HG03442 (cell line): ENCODE measurements at regions not wholly inside any gene's neighbourhood (a gene's known extent, or its start where the extent isn't known, plus 50 kb on each side); places are given as distances from the start of the nearest gene placed in this dataset.

ENCODE experiments used
- ATAC-seq: cut with Tn5 transposase; IDR thresholded peaks from one replicate; pipeline ENCODE4 v1.9.1; 2021; ENCODE audit warnings: mild to moderate bottlenecking, moderate library complexity; ENCODE audit not compliant: unreplicated experiment

DNA sequence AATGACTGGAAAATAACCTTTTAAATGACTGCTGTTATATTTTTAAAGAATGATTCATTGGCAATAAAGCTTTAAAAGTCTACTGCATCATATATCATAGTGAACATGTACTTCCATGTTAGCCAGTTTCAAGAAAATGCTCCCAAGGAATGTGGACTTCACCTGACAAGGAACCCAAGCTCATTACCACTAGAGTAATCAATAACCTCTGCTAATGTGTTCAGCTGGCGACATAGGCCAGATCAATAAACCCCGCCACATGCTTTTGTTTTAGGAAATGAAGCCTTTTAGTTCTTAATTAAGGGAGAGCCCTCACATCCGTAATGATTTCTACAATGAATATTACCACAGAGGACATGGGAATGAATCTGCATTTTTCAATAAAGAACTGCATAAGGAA is 1219.9 kb upstream of the CNTN5 start:
- no peak for ATAC-seq

DNA sequence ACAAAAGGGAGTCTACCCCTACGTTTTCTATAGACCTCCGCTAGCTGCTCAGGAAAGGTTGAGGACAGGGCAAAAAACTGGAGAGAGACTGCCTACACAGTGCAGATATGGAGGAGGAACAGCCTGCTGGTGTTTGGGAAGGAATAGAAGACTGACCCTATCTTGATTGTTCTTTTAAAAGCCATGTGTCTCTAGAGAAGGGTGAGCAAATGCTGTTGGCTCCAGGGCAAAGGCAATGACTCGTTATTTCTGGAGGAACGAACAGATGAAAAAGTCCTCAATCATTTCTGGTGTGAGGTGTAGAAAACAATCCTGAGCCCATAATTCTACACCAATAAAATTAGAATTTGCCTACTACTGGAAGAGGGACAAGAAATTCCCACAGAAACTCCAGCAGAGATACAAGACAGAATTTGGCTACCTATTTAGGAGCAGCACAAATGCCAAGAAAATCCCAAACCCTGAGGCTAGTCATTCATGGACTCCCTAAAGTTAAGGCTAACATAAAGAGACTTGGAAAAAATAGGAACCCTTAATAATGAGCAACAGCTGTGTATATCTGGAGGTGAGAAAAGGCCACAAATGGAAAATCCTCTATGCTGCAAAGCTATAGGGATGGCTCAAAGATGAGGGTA is 1206.3 kb upstream of the CNTN5 start:
- ATAC-seq, result no peak

DNA sequence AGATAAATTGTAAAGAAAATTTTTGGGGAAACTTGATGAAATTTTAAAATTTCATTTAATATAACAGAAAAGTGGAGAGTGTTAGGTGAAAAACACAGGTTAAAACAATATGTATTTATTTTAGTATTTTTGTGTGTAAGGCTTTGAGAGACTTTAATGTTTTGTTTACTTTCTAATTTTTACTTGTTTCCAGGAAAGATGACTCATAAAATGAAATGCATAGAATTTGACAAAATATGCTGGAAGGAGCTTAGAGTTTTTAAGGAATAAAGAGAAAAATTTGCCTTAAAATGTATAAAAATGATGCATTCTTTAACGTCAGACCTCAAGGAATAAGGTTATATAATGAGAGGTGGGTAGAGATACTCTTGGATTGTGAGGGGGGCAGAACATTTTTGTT is 1205.1 kb upstream of the CNTN5 start:
- ATAC-seq, result no peak

DNA sequence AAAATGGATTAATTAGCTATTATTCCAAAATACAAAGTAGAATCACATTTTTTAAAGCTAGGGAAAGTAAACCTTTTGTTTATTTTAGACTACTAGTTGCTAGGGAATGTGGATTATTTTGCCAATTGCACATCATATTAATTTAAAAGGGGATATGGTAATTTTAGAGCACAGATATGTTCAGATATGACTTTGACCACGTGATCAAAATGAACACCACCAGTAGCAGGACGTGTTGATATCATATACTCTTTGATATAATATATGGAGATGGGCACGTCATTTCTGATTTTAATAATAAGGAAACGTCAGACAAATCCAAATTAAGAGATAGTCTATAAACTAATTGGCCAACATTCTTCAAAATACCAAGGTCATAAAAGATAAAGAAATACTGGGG is 1188.3 kb upstream of the CNTN5 start:
- ATAC-seq, result no peak

DNA sequence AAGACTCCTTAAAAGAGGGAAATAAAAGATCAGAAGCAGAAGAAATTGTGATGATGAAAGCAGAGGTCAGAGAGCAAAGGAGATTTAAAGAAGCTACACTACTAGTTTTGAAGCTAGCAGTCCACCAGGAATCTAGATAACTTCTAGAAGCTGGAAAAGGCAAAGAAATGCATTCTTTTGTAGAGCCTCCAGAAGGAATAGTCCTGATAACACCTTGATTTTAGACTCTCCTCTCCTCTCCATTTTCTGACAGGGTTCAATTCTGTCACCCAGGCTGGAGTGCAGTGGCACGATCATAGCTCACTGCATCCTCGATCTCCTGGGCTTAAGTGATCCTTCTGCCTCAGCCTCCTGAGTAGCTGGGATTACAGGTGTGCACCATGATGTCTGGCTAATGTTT is 1187.3 kb upstream of the CNTN5 start:
- ATAC-seq, result no peak

DNA sequence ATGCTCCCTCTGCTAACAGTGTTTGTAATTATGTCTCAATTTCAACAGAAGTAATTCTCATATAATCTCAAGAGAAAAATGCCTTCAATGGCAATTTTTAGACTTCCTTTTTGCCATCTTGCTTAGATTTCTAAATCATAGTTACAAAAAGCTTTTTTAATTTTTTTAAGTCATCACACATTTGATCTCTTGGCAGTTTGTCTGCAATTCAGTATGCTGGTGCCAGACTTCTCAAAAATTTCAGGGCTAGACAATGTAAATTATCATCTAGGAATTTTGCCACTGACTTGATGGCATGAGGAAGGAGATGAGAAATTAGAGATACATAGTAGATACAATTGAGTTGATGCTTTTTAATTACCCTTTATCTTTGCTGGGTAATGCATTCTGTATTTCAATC is 1176.7 kb upstream of the CNTN5 start:
- no peak for ATAC-seq

DNA sequence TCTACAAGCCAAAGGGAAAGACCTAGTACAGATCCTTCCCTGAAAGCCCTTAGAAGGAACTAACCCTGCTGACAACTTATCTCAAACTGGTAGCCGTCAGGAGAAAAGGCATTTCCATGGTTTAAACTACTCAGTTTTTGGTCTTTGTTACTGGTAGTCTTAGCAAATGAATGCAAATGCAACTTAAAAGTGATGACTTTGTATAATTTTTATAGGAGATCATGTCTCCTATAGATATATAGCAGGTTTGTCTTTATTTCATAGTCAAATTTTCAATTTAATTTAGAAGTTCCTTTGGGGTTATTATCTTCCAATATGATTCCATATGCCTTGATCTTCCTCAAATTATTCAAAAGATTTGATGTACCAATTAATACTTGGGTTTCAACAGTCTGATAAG is 1173.0 kb upstream of the CNTN5 start:
- ATAC-seq, result no peak

DNA sequence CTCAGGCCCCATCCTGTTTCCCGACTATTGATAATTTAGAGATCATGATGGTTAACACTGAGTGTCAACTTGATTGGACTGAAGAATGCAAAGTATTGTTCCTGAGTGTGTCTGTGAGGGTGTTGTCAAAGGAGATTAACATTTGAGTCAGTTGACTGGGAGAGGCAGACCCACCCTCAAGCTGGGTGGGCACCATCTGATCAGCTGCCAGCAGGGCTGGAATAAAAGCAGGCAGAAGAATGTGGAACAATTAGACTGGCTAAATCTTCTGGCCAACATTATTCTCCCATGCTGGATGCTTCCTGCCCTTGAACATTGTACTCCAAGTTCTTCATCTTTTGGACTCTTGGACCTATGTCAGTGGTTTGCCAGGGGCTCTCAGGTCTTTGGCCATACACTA is 1170.0 kb upstream of the CNTN5 start:
- no peak for ATAC-seq

DNA sequence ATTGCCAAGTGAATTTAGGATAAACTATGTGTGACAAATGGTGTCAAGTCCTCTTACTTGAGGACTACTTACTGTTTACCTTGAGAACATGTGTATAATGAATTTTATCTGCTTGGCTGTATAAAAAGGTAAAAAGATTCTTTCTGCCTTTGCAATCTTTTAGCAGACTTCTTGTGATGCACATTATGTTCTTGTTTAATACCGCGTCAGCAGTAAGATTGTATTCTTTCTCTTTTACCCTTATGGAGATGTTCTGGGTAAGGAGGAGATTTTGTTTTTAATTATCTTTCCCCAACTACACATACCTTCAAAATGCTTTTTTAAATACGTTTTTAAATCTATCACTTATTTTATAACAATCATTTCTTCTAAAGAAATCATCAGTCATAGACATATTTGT is 1166.4 kb upstream of the CNTN5 start:
- ATAC-seq, result no peak

DNA sequence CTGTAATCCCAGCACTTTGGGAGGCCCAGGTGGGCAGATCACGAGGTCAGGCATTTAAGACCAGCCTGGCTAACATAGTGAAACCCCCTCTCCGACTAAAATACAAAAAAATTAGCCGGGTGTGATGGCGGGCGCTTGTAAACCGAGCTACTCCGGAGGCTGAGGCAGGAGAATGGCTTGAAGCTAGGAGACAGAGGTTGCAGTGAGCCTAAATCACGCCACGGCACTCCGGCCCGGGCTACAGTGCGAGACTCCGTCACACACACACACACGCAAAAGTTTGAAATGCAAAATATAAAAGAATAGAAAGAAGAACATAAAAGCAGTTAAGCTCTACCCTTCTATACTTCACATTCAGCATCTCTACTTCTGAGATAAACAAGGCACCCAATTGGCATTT is 1165.9 kb upstream of the CNTN5 start:
- no peak for ATAC-seq

DNA sequence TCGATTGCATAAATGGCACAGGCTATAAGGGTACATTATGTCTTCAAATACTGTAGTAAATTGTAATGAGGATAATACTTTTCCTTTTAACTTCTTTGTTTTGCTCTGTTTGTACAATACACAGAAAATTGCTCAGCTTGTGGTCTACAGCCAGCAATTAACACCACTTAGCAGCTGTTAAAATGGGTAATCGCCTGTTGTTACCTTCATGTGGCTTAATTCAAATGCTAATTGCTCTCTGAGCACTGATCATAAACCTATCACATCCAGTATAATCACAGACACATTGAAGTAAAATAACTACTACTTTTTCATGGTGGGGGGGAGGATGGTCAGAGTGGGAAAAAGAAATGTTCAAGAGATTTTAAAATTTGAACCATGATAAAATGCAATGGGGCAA is 1164.1 kb upstream of the CNTN5 start:
- no peak for ATAC-seq

DNA sequence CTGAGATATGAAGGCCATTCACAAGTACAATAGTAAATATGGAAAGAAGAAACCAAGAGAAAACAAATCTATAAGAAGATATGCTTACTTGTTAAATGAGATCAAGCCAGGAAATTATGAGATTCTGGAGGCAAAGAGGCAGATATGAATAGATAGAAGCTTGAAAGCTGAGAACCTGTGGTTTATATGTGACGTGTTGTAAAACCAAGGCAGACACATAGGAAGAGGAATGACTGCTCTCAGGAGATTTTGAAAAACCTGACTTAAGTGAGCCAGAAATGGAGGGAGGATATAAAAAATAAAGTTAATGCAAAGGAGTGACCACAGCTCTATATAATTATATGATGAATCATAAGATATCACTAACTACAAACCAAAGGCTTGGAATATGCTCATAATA is 1160.5 kb upstream of the CNTN5 start:
- no peak for ATAC-seq

DNA sequence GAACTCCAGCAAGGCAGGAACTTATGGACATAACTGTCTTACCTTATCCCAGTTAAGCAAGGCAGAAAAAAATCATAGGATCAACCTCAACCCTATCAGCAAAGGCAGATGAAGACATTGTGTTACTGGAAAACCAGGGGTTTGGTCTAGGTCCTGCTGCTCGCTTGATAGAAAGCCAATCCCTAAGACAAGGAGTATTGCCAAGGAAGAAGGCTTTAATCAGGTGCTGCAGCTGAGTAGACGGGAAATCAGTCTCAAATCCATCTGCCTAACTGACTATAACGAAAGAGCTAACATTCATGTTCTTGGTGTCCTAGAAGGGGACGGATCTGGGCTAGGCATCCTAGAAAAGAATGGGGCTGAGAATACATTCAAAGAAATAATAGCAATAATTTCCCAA is 1158.7 kb upstream of the CNTN5 start:
- no peak for ATAC-seq

DNA sequence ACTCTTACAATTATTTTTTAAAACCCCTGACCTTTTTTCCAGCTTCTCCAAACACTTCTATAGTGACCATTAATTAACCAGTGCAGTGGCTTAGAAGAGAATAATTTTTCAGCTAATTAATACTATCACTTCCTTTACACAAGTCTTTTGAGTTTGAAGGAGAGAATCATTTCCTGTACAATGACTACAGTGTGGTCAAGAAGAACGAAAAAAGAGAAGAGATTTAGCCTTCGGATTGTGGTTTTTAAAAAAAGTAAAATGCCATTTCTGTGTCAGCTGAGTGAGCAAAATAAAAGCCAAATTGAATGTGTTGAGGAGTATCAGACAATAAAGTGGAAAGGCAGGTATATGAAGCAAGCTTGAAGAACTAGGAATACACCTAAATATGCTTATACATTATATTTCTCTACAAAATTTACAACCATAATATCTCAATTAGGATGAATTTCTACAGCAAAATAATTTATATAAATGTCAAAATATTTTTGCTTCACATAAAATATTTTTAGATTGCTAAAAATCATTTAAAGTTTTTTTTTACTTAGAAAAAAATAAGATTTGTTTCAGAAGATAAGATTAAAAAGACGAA is 1155.2 kb upstream of the CNTN5 start:
- ATAC-seq, result no peak

DNA sequence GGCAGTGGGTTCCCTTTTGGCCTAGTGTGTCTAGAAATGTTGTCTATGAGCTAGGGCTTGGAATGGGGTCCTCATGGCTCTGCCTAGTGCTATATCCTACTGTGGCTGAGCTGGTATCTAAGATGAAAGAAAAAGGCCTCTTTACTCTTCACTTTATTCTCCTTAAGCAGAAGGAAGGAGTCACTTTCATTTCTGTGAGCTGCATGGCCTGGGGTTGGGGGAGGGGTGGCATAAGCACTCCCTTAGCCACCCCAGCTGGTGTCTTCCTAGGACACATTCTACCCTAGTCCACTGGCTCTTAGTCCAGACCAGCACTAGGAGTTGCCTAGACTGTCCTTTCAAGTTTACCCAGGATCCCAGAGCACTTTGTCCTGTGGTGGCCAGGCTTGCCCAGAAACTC is 1148.9 kb upstream of the CNTN5 start:
- ATAC-seq, result no peak

DNA sequence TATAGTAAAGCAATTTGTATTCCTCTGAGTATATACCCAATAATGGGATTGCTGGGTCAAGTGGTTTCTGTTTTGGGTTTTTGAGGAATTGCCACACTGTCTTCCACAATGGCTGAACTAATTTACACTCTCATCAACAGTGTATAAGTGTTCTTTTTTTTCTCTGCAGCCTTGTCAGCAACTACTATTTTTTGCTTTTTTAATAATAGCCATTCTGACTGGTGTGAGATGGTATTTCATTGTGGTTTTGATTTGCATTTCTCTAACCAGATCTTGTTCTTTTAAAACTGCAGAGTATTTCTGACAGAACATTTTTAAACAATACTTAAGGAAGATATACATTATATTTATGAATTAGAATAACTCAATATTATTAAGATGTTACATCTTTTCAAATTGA is 1140.5 kb upstream of the CNTN5 start:
- no peak for ATAC-seq

DNA sequence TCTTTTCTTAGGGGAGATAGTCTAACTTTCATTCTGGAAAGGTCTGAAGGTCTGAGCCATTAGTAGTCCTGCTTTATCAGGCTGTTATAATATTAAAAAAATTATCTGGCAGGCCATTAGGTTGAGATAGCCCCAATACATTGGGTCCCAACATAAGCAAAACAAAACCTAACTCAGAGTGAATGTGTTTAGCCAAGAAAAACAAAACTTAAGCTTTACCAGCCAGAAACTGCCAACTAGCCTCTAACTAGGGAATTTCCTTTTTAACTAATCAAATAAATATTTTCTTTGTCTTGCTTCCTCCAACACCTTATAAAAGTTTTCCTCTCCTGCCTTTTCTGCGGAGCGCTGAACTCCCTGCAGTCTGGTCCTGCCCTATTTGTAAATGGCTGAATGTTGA is 1137.7 kb upstream of the CNTN5 start:
- no peak for ATAC-seq

DNA sequence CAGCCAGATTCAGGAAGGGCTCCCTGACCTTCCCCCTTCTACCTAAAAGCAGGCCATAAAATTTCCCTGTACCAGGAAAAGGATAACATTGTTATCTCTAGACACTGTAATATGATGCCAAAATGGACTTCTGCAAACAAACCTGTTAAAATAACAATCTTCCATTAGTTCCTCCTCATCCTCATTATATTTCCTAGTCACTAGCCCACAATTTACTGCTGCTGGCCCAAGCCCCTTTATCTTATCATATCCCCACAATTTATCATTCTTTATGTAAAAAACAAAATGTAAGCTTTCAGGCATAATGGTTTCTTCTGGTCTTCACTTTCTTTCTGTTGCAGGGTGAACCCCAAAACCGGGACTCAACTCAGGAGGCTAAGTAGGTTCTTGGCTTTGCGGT is 1132.1 kb upstream of the CNTN5 start:
- no peak for ATAC-seq

DNA sequence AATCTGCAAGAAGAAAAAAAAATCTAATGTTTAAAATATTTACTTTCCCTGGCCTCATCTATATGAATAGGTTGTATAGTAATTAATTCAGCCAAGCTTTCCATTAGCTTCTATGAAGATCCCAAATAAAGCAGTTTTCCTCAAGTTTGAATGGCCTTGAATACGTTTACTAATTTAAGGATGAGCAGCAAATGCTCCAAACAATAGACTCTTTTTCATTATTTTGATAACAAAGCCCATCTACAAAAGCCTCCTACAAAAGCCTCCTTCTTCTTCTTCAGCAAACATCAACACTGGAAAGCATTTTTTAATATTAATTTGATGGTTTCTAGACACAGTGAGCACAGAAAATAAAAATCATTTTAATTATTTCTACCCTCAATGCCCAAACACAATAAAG is 1130.3 kb upstream of the CNTN5 start:
- no peak for ATAC-seq

DNA sequence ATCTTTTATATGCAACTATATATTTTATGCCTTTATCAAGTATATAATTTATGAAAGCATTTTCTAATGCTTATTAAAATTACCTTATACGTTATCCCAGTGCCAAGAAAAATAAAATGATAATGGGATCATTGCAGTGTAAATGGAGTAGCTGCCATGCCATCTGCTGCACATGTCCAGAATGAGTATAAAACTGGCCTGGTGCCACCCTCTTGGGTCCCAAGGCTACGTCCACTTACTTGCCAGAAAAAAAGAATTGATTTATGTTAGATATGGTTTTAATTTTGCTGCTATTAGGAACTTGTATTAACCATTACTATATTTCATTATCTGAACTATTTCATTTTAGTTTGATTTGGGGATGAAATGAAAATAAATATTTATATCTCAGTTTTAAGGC is 1127.1 kb upstream of the CNTN5 start:
- ATAC-seq, result no peak

DNA sequence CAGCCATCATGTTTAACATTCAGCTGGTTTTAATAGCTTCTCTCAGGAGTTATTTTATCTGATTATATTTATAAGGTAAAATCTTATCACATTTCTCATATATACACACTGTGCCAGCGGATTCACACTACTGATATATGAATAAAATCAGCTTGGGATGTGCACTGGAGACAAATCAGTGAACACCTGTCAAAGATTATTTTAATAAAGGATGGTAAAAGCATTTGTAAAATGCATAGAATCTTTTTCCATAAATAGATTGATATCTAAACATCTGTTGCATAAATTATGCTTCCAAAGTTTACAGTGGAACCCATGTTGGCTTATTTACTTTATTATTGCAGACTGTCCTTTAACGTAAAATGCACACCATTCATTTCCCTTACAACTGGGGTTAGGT is 1125.8 kb upstream of the CNTN5 start:
- ATAC-seq, result no peak

DNA sequence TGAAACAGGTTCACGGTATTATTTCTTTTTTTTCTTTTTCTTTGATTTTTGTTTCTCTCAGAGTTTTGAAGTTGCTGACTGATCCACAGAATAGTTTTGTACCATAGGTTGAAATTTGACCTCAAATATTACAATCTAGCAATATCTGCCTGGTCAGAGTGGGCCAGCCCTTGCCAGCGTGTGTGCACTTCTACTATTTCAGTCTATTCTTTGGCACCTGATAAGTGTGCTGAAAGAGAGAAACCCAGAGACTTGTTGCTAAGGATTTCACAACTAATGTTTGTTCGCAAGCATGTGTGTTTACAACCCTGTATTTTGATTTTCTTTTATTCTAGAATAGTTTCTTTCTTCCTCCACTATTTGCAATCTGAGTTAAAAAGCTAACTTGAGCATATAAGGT is 1125.2 kb upstream of the CNTN5 start:
- ATAC-seq, result no peak

DNA sequence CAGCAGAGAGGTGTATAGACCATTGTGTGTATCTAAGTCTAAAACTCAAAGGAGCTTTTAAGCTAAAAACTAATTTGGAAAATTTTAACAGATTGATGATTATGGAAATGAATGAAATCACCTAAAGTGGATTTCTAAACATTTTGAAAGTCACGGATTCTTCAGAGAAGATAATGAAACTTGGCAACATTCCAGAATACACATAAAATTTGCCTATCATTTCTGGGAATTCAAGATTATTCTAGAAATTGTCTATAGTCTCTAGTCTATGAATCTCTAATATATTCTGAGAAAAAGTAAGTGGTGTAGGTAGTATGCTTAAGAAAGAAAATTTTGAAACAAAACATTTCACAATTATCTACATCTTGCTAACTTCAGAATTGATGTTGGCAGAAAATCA is 1117.9 kb upstream of the CNTN5 start:
- ATAC-seq, result no peak
